HG03066 (cell line): ENCODE measurements at regions not wholly inside any gene's neighbourhood (a gene's known extent, or its start where the extent isn't known, plus 50 kb on each side); places are given as distances from the start of the nearest gene placed in this dataset.
"Not testable (repeated sequence)": the region's sequence is repeated elsewhere in the genome, so short reads cannot be mapped to it uniquely, and the experiment has no call there.

Experiments
- ATAC-seq: cut with Tn5 transposase; IDR thresholded peaks from one replicate; pipeline ENCODE4 v1.9.1; 2021; ENCODE audit warnings: low read depth; ENCODE audit not compliant: unreplicated experiment

- not testable (repeated sequence) for ATAC-seq
Observed at GRCh38 chr2:183975676-183976075, 622.7 kb upstream of the ZNF804A start.

- no peak for ATAC-seq
Observed at GRCh38 chr2:183984871-183985270, 613.5 kb upstream of the ZNF804A start.

- no peak for ATAC-seq
Observed at GRCh38 chr2:183991968-183992367, 606.4 kb upstream of the ZNF804A start.

- peak; percentile 49 for ATAC-seq
Observed at GRCh38 chr2:183993052-183993451, 605.3 kb upstream of the ZNF804A start.

- ATAC-seq: no peak
Observed at GRCh38 chr2:183995632-183996031, 602.7 kb upstream of the ZNF804A start.

- ATAC-seq: no peak
Observed at GRCh38 chr2:183996825-183997793, 601.2 kb upstream of the ZNF804A start.

GRCh38 chr2:183998041-183998796, 600.1 kb upstream of the ZNF804A start:
- ATAC-seq: peak; percentile 94

- ATAC-seq: peak; percentile 19
Observed at GRCh38 chr2:183998797-183999190, 599.5 kb upstream of the ZNF804A start.

GRCh38 chr2:184004289-184004947, 593.9 kb upstream of the ZNF804A start:
- ATAC-seq: peak; percentile 78

- ATAC-seq: peak; percentile 57
Observed at GRCh38 chr2:184004948-184005672, 593.2 kb upstream of the ZNF804A start.

GRCh38 chr2:184006998-184007397, 591.3 kb upstream of the ZNF804A start:
- no peak for ATAC-seq

GRCh38 chr2:184026961-184027360, 571.4 kb upstream of the ZNF804A start:
- no peak for ATAC-seq

GRCh38 chr2:184030245-184030644, 568.1 kb upstream of the ZNF804A start:
- ATAC-seq: no peak

GRCh38 chr2:184030989-184031388, 567.3 kb upstream of the ZNF804A start:
- ATAC-seq: no peak

GRCh38 chr2:184031402-184032147, 566.8 kb upstream of the ZNF804A start:
- no peak for ATAC-seq

- ATAC-seq: no peak
Observed at GRCh38 chr2:184032983-184033382, 565.3 kb upstream of the ZNF804A start.

GRCh38 chr2:184037273-184037672, 561.1 kb upstream of the ZNF804A start:
- no peak for ATAC-seq

- ATAC-seq: no peak
Observed at GRCh38 chr2:184039493-184039892, 558.8 kb upstream of the ZNF804A start.

GRCh38 chr2:184040230-184040629, 558.1 kb upstream of the ZNF804A start:
- ATAC-seq: no peak

- ATAC-seq: no peak
Observed at GRCh38 chr2:184041077-184041476, 557.3 kb upstream of the ZNF804A start.
